CD4-positive, alpha-beta memory T cell (primary cell): ENCODE measurements at regions not wholly inside any gene's neighbourhood (a gene's known extent, or its start where the extent isn't known, plus 50 kb on each side); places are given as distances from the start of the nearest gene placed in this dataset.

Experiments
- CTCF ChIA-PET: fragments of 350-600 bp; sonication (Branson Sonifier 250); formaldehyde crosslinking; loops from one replicate; lab custom pipeline; 2021; ENCODE audit warnings: inconsistent platforms; ENCODE audit not compliant: partially characterized antibody; lab: Charles Lee
- POLR2A ChIA-PET: fragments of 350-600 bp; sonication (Branson Sonifier 250); formaldehyde crosslinking; loops from one replicate; lab custom pipeline; 2021; ENCODE audit not compliant: partially characterized antibody; lab: Charles Lee
- DNase-seq, 5 donors: peaks; one replicate each; pipeline versions ENCODE4 v3.0.0 to v3.0.0-alpha.2; 2020 to 2022; ENCODE audit warnings: mixed read lengths in 1 of 5
- H3K27ac ChIP-seq: one replicate; pipeline ENCODE4 v1.7.0; 2013; ENCODE audit warnings: low read depth, low read length
- H3K27me3 ChIP-seq: 2 replicates; pipeline ENCODE4 v1.7.0; 2013; ENCODE audit warnings: mild to moderate bottlenecking, low read length, moderate library complexity; ENCODE audit not compliant: insufficient read depth
- H3K36me3 ChIP-seq: 2 replicates; pipeline ENCODE4 v1.7.0; 2013; ENCODE audit warnings: mild to moderate bottlenecking, low read length, moderate library complexity; ENCODE audit not compliant: insufficient read depth
- H3K4me1 ChIP-seq: 2 replicates; pipeline ENCODE4 v1.7.0; 2013; ENCODE audit warnings: mild to moderate bottlenecking, low read length, moderate library complexity; ENCODE audit not compliant: insufficient read depth
- H3K4me3 ChIP-seq, 2 donors: one replicate each; pipeline ENCODE4 v1.7.0; 2013; ENCODE audit warnings: low read length in 2 of 2, mild to moderate bottlenecking in 1 of 2
- H3K9me3 ChIP-seq, 2 donors: one replicate each; pipeline ENCODE4 v1.7.0; 2013; ENCODE audit warnings: low read length in 2 of 2, control low read depth in 1 of 2; ENCODE audit not compliant: control insufficient read depth in 1 of 2
- H3K27ac Mint-ChIP-seq, 7 donors: one replicate each; pipeline ENCODE4 v1.8.0; 2020 to 2021; ENCODE audit warnings: mixed read lengths in 7 of 7, mild to moderate bottlenecking in 6 of 7, inconsistent platforms in 3 of 7, moderate library complexity in 3 of 7
- H3K27me3 Mint-ChIP-seq, 2 donors: one replicate each; pipeline ENCODE4 v1.8.0; 2020 to 2021; ENCODE audit warnings: mixed read lengths in 2 of 2
- H3K36me3 Mint-ChIP-seq, 2 donors: one replicate each; pipeline ENCODE4 v1.8.0; 2020 to 2021; ENCODE audit warnings: mixed read lengths in 2 of 2, inconsistent platforms in 1 of 2, mild to moderate bottlenecking in 1 of 2
- H3K4me1 Mint-ChIP-seq, 4 donors: one replicate each; pipeline ENCODE4 v1.8.0; 2020 to 2021; ENCODE audit warnings: mixed read lengths in 4 of 4, mild to moderate bottlenecking in 1 of 4
- H3K4me3 Mint-ChIP-seq, 8 donors: one replicate each; pipeline ENCODE4 v1.8.0; 2020 to 2021; ENCODE audit warnings: mixed read lengths in 8 of 8, mild to moderate bottlenecking in 7 of 8, moderate library complexity in 6 of 8, inconsistent platforms in 3 of 8
- H3K9me3 Mint-ChIP-seq, 8 donors: one replicate each; pipeline ENCODE4 v1.8.0; 2020 to 2021; ENCODE audit warnings: mixed read lengths in 8 of 8, mild to moderate bottlenecking in 5 of 8, inconsistent platforms in 3 of 8, moderate library complexity in 1 of 8
- intact Hi-C: fragments of 100-400 bp; cut with micrococcal nuclease; formaldehyde crosslinking; loops from one replicate; pipeline ENCODE4 v1.15.1; 2023

GRCh38 chr9:8188723-8189407, 389.3 kb upstream of the DMAC1 start:
- H3K27ac Mint-ChIP-seq, result no peak overlapping the region

GRCh38 chr9:8186560-8186959, 387.0 kb upstream of the DMAC1 start:
- ChIA-PET POLR2A (no interaction called here), CTCF (interaction anchor here (1.3 kb wide), 1 partner anchor 613 kb away, joined by 3 read pairs; no protein-coding TSS in a partner anchor)
- peaks cover 0 to 6% (median 5%) of the 10 kb centered on the region in 8 donors for H3K9me3 Mint-ChIP-seq
- no peak overlapping the region for H3K27ac Mint-ChIP-seq
- no peaks in the 10 kb centered on the region for H3K36me3 Mint-ChIP-seq
- DNase-seq, result no peak
- Histone ChIP-seq H3K4me1 (no peaks in the 10 kb centered on the region), H3K36me3 (no peaks in the 10 kb centered on the region), H3K4me3 (no peak overlapping the region), H3K27me3 (no peaks in the 10 kb centered on the region), H3K9me3 (no peaks in the 10 kb centered on the region), H3K27ac (no peak overlapping the region)
- no peaks in the 10 kb centered on the region for H3K4me1 Mint-ChIP-seq
- H3K4me3 Mint-ChIP-seq, result no peak overlapping the region
- intact Hi-C loops, result no loop called here
- H3K27me3 Mint-ChIP-seq, result no peaks in the 10 kb centered on the region

More at GRCh38 chr9:8188723-8189407, 389.3 kb upstream of the DMAC1 start:
- Histone ChIP-seq H3K4me1 (no peaks in the 10 kb centered on the region), H3K36me3 (no peaks in the 10 kb centered on the region), H3K9me3 (no peaks in the 10 kb centered on the region), H3K4me3 (no peak overlapping the region), H3K27ac (no peak overlapping the region), H3K27me3 (no peaks in the 10 kb centered on the region)
- Mint-ChIP-seq H3K4me3 (no peak overlapping the region), H3K36me3 (no peaks in the 10 kb centered on the region), H3K27me3 (no peaks in the 10 kb centered on the region), H3K4me1 (no peaks in the 10 kb centered on the region), H3K9me3 (peaks cover 3 to 28% (median 22%) of the 10 kb centered on the region in 8 donors)
- intact Hi-C loops, result no loop called here
- DNase-seq, result no peak
- ChIA-PET POLR2A (no interaction called here), CTCF (no interaction called here)

GRCh38 chr9:8183618-8184017, 384.0 kb upstream of the DMAC1 start:
- peaks cover 0 to 1% of the 10 kb centered on the region in 2 donors for H3K27me3 Mint-ChIP-seq
- POLR2A ChIA-PET, result no interaction called here
- DNase-seq, result no peak
- no peaks in the 10 kb centered on the region for H3K27me3 ChIP-seq
- no peaks in the 10 kb centered on the region for H3K36me3 ChIP-seq
- no peak overlapping the region for H3K27ac Mint-ChIP-seq
- no peak overlapping the region for H3K4me3 Mint-ChIP-seq
- CTCF ChIA-PET, result no interaction called here
- H3K9me3 Mint-ChIP-seq, result no peaks in the 10 kb centered on the region
- no peaks in the 10 kb centered on the region for H3K9me3 ChIP-seq
- intact Hi-C loops, result loop anchor here (1.0 to 5.0 kb wide), 2 partner anchors 341 to 613 kb away; no protein-coding TSS in a partner anchor
- H3K36me3 Mint-ChIP-seq, result no peaks in the 10 kb centered on the region
- no peak overlapping the region for H3K4me3 ChIP-seq
- no peaks in the 10 kb centered on the region for H3K4me1 ChIP-seq
- no peaks in the 10 kb centered on the region for H3K4me1 Mint-ChIP-seq
- no peak overlapping the region for H3K27ac ChIP-seq

- no peak overlapping the region for H3K27ac ChIP-seq
- Mint-ChIP-seq H3K27me3 (peaks cover 3 to 9% of the 10 kb centered on the region in 2 donors), H3K4me1 (no peaks in the 10 kb centered on the region), H3K9me3 (no peaks in the 10 kb centered on the region), H3K36me3 (no peaks in the 10 kb centered on the region), H3K4me3 (no peak overlapping the region), H3K27ac (no peak overlapping the region)
- no peaks in the 10 kb centered on the region for H3K36me3 ChIP-seq
- no peak overlapping the region for H3K4me3 ChIP-seq
- intact Hi-C loops, result loop anchor here (5.0 kb wide), 1 partner anchor 337 kb away; no protein-coding TSS in a partner anchor
- no peaks in the 10 kb centered on the region for H3K4me1 ChIP-seq
- no peaks in the 10 kb centered on the region for H3K27me3 ChIP-seq
- ChIA-PET POLR2A (no interaction called here), CTCF (no interaction called here)
- H3K9me3 ChIP-seq, result no peaks in the 10 kb centered on the region
- DNase-seq, result no peak
Observed at GRCh38 chr9:8179381-8180053, 379.9 kb upstream of the DMAC1 start.

DNA sequence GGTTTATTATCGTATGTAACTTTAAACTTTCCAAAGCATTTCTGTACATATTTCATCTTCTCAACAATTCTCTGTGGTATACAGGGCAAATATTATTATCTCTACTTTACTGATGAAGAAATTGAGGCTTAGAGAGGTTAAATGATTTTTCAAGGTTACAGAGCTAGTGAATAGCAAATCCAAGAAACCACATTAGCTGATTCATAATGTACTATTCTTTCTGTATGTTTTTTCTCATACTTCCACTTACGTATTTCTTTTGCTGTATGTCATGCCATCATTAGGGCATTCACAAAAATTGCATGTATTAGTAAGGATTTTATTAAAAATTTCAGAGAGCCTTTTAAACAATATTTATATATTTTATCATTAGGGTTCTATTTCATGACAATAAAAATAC, 372.4 kb upstream of the DMAC1 start:
- H3K36me3 ChIP-seq, result no peaks in the 10 kb centered on the region
- POLR2A ChIA-PET, result no interaction called here
- H3K4me3 Mint-ChIP-seq, result no peak overlapping the region
- H3K27me3 ChIP-seq, result no peaks in the 10 kb centered on the region
- no peaks in the 10 kb centered on the region for H3K9me3 ChIP-seq
- no peak overlapping the region for H3K4me3 ChIP-seq
- CTCF ChIA-PET, result no interaction called here
- no peak overlapping the region for H3K27ac ChIP-seq
- H3K9me3 Mint-ChIP-seq, result no peaks in the 10 kb centered on the region
- no peak overlapping the region for H3K27ac Mint-ChIP-seq
- intact Hi-C loops, result no loop called here
- peaks cover 0 to 12% of the 10 kb centered on the region in 2 donors for H3K27me3 Mint-ChIP-seq
- H3K36me3 Mint-ChIP-seq, result no peaks in the 10 kb centered on the region
- no peak for DNase-seq
- no peaks in the 10 kb centered on the region for H3K4me1 ChIP-seq
- H3K4me1 Mint-ChIP-seq, result peaks cover 0 to 1% (median 0%) of the 10 kb centered on the region in 4 donors

DNA sequence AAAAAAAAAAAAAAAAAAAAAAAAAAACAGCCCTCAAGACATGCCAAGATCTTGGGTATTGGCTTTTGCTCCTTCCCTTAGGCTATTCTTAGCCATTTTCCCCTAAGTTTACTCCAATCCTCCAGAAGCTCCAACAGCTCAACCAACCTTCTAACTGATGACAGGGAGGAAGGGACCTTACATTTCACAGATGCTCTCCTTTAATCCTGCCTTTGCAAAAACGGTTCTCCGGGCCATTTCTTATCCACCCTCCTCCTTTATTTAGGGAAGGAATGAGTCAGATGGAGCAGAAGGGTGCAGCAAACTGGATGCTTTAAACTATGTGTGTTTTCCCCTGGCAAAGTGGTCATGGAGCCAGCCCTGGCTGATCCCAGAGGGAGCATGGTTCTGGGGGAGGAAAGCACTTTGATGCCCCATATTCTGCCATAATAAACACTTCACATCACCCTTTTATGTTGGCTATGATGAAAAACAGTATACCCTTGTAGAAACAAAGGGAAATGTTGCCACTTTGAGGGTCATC, 369.4 kb upstream of the DMAC1 start:
- no peaks in the 10 kb centered on the region for H3K9me3 ChIP-seq
- POLR2A ChIA-PET, result no interaction called here
- no peak for DNase-seq
- peaks cover 0 to 9% of the 10 kb centered on the region in 2 donors for H3K27me3 Mint-ChIP-seq
- H3K4me3 Mint-ChIP-seq, result no peak overlapping the region
- H3K27ac Mint-ChIP-seq, result no peak overlapping the region
- H3K4me1 Mint-ChIP-seq, result peaks cover 0 to 1% (median 0%) of the 10 kb centered on the region in 4 donors
- intact Hi-C loops, result no loop called here
- no peaks in the 10 kb centered on the region for H3K36me3 ChIP-seq
- no peaks in the 10 kb centered on the region for H3K9me3 Mint-ChIP-seq
- H3K4me1 ChIP-seq, result no peaks in the 10 kb centered on the region
- CTCF ChIA-PET, result interaction anchor here (0.7 kb wide), 1 partner anchor 601 kb away, joined by 3 read pairs; no protein-coding TSS in a partner anchor
- H3K27me3 ChIP-seq, result no peaks in the 10 kb centered on the region
- H3K4me3 ChIP-seq, result no peak overlapping the region
- H3K36me3 Mint-ChIP-seq, result no peaks in the 10 kb centered on the region
- H3K27ac ChIP-seq, result no peak overlapping the region

- Histone ChIP-seq H3K27ac (no peak overlapping the region), H3K9me3 (no peaks in the 10 kb centered on the region), H3K27me3 (no peaks in the 10 kb centered on the region), H3K4me1 (no peaks in the 10 kb centered on the region), H3K36me3 (no peaks in the 10 kb centered on the region), H3K4me3 (no peak overlapping the region)
- H3K27ac Mint-ChIP-seq, result no peak overlapping the region
- DNase-seq, result no peak
- H3K27me3 Mint-ChIP-seq, result no peaks in the 10 kb centered on the region
- H3K4me3 Mint-ChIP-seq, result no peak overlapping the region
- POLR2A ChIA-PET, result no interaction called here
- peaks cover 0 to 2% (median 0%) of the 10 kb centered on the region in 8 donors for H3K9me3 Mint-ChIP-seq
- CTCF ChIA-PET, result no interaction called here
- no peaks in the 10 kb centered on the region for H3K36me3 Mint-ChIP-seq
- intact Hi-C loops, result no loop called here
- H3K4me1 Mint-ChIP-seq, result no peaks in the 10 kb centered on the region
Observed at GRCh38 chr9:8160787-8161186, 361.2 kb upstream of the DMAC1 start.
